HG03469 (cell line): ENCODE measurements at regions not wholly inside any gene's neighbourhood (a gene's known extent, or its start where the extent isn't known, plus 50 kb on each side); places are given as distances from the start of the nearest gene placed in this dataset.
A peak's percentile ranks its signal among the peaks of the same experiment; 100 is the strongest.
"Not testable (repeated sequence)": the region's sequence is repeated elsewhere in the genome, so short reads cannot be mapped to it uniquely, and the experiment has no call there.

ENCODE experiments used
- ATAC-seq: cut with Tn5 transposase; IDR thresholded peaks from one replicate; pipeline ENCODE4 v1.9.1; 2021; ENCODE audit warnings: mild to moderate bottlenecking, moderate library complexity, moderate number of reproducible peaks; ENCODE audit not compliant: unreplicated experiment

- ATAC-seq = no peak
These were observed 66.0 kb downstream of the KBTBD8 start for GRCh38 chr3:67064105-67064504.

DNA sequence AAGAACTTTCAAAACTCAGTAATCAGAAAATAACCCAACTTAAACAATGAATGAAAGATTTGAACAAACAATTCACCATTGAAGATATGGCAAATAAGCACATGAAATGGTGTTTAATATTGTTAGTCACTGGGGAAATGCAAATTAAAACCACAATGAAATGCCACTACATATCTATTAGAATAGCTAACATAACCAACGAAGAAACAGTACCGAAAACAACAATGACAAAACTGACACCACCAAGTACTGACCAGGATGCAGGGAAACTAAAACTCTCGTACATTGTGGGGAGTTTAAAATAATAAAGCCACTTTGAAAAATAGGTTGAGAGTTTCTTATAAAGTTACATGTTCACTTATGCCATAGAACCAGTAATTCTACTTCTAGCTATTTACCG lies 69.1 kb downstream of the KBTBD8 start:
- ATAC-seq = peak; percentile 94

GRCh38 chr3:67072640-67073039 lies 74.5 kb downstream of the KBTBD8 start:
- ATAC-seq = not testable (repeated sequence)

DNA sequence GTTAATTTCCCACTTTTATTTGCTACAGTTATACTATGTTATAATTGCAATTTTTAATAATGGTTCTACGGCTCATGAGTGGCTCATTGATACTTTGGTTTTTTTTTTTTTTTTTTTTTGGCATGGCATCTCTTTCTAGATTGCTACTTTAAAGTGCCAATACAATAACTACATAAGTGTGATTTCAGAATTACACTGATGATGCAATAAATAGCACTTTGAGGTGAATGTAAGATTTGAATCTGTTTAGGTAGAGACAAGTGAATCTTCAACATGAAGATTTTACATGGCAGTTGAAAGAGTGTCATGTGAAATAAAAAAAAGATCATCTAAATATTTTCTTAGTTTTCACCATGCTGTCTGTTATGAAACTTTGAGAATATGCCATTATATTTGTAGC lies 75.7 kb downstream of the KBTBD8 start:
- ATAC-seq = no peak

- no peak for ATAC-seq
These were observed 77.2 kb downstream of the KBTBD8 start for GRCh38 chr3:67075295-67075694.

DNA sequence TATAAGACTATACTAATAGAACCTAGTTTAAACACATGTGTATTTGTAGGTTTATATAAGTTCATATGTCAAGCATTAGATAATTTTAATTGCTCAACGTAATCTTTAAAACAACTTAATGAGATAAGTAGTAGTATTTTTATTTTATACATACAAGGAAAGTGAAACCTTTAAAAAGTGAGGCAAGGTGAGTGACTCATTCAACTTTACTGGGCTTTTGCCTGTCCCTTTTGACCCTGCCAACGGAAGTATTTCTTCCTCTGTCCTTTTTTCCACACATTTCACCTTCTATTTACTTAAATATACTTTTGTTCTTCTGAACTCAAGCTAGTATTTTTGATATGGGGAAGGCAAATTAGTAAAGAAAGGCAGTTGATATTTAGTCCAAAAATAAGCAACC lies 78.5 kb downstream of the KBTBD8 start:
- ATAC-seq = no peak

DNA sequence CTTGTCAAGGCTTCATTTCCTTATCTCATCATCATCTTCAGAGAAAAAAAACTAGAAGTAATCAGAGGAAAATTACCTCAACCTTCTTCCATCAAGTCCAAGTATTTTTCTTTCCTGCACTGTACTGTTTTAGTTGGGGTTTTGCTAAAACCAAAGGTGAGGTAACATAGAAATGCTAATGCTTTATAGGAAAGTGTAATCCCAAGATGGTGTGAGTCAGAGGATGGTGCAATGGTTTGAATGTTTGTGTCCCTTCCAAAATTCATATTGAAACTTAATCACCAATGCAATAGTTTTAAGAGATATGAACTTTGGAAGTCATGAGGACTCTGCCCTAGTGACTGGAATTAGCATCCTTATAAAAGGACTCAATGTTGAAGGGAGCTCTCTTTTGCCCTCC lies 79.5 kb downstream of the KBTBD8 start:
- ATAC-seq = no peak

DNA sequence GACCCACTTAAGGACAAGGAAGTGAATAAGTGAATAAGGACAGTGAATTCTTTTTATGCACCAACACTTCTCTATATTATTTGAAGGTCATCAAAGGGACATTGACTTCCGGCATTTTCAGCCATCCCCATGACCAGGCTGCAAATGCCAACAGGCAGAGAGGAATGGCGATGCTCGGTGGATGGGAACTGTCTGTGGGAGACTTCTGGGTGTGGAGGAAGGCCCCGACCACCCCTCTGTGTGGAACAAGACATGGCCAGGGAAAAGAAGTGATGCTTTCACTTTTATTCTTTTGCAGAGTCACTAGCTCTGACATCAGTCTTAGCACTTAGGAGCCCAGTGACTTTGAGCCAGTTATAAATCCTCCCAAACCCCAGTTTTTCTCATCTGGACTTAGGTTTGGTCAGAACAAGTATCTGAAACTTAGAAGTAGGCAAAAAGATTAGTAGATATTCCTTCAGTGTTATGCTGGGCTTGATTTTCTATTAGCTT lies 84.5 kb downstream of the KBTBD8 start:
- ATAC-seq = no peak

DNA sequence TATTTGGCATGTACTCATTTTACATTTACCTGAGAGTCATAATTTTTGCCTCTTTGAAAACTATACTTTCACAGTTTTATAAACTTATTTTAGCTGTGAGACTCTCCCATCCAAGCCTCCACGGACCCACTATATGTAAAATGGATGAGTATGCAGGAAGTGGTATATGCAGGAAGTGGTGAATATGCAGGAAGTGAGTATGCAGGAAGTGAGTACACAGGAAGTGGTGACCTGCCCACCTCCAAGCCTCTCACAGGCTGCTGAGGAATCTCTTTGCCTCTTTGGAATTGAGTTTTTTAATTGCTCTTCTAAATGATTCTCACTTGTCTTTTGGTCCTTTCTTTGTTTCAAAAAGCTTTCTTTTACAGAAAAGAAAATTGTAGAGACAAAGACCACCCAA lies 85.2 kb downstream of the KBTBD8 start:
- ATAC-seq = peak; percentile 75

DNA sequence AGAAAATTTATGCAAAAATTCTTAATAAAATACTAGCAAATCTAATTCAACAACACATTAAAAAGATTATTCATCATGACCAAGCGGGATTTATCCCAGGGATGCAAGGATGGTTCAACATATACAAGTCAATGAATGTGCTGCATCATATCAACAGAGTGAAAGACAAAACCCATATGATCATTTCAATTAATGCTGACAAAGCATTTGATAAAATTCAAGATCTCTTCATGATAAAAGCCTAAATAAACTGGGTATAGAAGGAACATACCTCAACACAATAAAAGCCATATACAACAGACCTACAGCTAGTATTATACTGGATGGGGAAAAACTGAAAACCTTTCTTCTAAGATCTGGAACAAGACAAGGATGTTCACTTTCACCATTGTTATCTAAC lies 89.7 kb downstream of the KBTBD8 start:
- no peak for ATAC-seq

GRCh38 chr3:67090474-67090873 lies 92.4 kb downstream of the KBTBD8 start:
- no peak for ATAC-seq

GRCh38 chr3:67093305-67093704 lies 95.2 kb downstream of the KBTBD8 start:
- ATAC-seq = no peak

DNA sequence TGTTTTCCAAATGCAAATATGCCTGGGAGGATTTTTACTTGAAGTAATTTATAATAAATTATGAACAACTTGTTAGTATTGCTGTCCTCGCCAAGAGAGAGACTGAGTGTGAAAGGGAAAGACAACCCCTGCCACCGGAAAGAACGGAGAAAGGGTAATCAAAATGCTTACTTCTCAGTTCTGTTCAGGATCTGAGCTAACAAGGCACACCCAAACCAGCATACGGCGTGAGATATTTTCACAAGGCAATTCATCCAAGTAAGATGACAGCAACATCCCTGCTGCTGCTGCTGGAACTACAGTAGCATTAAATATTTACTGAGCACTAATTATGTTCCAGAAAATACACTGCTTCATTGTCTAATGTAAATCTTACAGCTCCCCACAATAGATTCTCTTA lies 96.1 kb downstream of the KBTBD8 start:
- ATAC-seq = no peak

GRCh38 chr3:67094774-67095173 lies 96.7 kb downstream of the KBTBD8 start:
- no peak for ATAC-seq

- no peak for ATAC-seq
These were observed 106.3 kb downstream of the KBTBD8 start for GRCh38 chr3:67104388-67104787.

DNA sequence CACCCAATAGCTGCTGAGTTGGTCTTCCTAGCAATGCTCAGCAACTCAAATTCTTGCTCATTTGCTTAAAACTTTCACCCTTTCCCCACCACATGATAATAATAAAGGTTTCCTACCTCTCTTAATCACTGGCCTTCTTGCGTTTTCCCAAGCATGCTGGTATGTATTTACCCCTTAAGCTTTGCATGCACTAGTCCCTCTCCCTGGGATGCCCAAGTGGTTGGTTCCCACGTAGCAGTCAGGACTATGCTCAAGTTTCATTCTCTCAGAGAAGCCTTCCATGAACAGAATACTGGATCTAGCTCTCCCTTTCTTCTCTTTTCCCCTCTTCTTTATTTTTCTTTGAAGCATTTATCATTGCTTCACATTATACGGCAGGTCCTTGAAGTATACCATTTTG lies 108.8 kb downstream of the KBTBD8 start:
- no peak for ATAC-seq

- ATAC-seq = no peak
These were observed 111.6 kb downstream of the KBTBD8 start for GRCh38 chr3:67109651-67110204.

- peak; percentile 94 for ATAC-seq
These were observed 115.8 kb downstream of the KBTBD8 start for GRCh38 chr3:67113802-67114407.

DNA sequence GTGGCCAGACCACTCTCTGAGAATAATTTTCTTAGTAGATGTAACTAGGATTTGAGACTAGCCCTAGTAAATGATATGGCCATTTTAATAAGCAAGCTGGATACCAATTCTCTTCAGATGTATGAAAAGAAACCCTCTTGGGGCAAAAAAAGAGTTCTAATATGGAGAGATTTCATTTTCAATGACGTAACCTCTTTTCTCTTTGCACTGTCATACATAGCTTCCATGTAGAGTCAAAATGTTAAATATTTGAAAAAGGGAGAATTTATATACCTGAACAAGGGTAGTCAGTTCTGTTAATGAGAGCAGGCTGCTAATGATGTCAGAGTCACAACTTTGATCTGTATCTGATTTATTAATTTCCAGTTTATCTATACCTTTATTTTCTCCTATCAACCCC lies 120.0 kb downstream of the KBTBD8 start:
- no peak for ATAC-seq

DNA sequence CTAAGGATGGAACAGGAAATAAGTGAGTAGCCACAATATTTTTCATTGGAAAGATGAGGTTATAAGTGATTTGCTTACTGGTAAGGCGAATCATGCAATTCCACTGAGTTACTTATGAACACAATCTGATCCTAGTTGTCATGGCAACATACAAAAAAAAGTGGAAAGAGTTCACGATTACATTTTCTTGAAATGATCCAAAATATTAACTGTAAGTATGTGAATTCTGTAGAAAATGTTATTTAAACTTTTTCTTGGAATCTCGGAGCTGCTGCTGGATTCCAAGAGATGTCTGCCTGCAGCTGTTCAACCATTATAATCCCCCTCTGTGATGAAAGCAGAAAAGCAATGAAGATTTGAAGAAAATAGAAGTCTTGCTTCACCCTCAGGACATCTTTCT lies 120.5 kb downstream of the KBTBD8 start:
- no peak for ATAC-seq

- no peak for ATAC-seq
These were observed 125.8 kb downstream of the KBTBD8 start for GRCh38 chr3:67123914-67124313.

- no peak for ATAC-seq
These were observed 129.1 kb downstream of the KBTBD8 start for GRCh38 chr3:67127254-67127653.

- no peak for ATAC-seq
These were observed 144.3 kb downstream of the KBTBD8 start for GRCh38 chr3:67142432-67142831.
